Neuron (in vitro differentiated cells): ENCODE measurements at regions not wholly inside any gene's neighbourhood (a gene's known extent, or its start where the extent isn't known, plus 50 kb on each side); places are given as distances from the start of the nearest gene placed in this dataset.
A peak's percentile ranks its signal among the peaks of the same experiment; 100 is the strongest.

Experiments
- H2AFZ ChIP-seq: one replicate; pipeline ENCODE4 v1.6.1; 2013; ENCODE audit warnings: low read depth, mild to moderate bottlenecking, inconsistent platforms, low read length, moderate library complexity
- H3K27me3 ChIP-seq: one replicate; pipeline ENCODE4 v1.6.1; 2013; ENCODE audit warnings: low read length; ENCODE audit not compliant: insufficient read depth
- H3K36me3 ChIP-seq: one replicate; pipeline ENCODE4 v1.6.1; 2013; ENCODE audit warnings: low read length; ENCODE audit not compliant: insufficient read depth
- H3K4me1 ChIP-seq: one replicate; pipeline ENCODE4 v1.6.1; 2013; ENCODE audit warnings: low read length; ENCODE audit not compliant: insufficient read depth
- H3K4me3 ChIP-seq: 2 replicates; pipeline ENCODE4 v1.5.1; 2013; ENCODE audit warnings: mild to moderate bottlenecking, low read length, moderate library complexity
- H3K9me3 ChIP-seq: one replicate; pipeline ENCODE4 v1.6.1; 2013; ENCODE audit warnings: low read length

- Histone ChIP-seq H3K9me3 (no peaks in the 10 kb centered on the region), H3K4me1 (no peaks in the 10 kb centered on the region), H3K36me3 (no peaks in the 10 kb centered on the region), H2AFZ (no peak overlapping the region), H3K4me3 (no peak overlapping the region), H3K27me3 (no peaks in the 10 kb centered on the region)
Observed at GRCh38 chr12:61687407-61687806, 572.8 kb upstream of the USP15 start.

- Histone ChIP-seq H3K9me3 (peaks cover 3% of the 10 kb centered on the region), H3K36me3 (no peaks in the 10 kb centered on the region), H3K4me1 (no peaks in the 10 kb centered on the region), H2AFZ (no peak overlapping the region), H3K27me3 (no peaks in the 10 kb centered on the region), H3K4me3 (no peak overlapping the region)
Observed at GRCh38 chr12:61694214-61694613, 566.0 kb upstream of the USP15 start.

- no peaks in the 10 kb centered on the region for H3K9me3 ChIP-seq
- H3K27me3 ChIP-seq, result no peaks in the 10 kb centered on the region
- peaks cover 21% of the 10 kb centered on the region for H3K4me1 ChIP-seq
- H3K4me3 ChIP-seq, result no peak overlapping the region
- H2AFZ ChIP-seq, result peak overlapping the region; percentile 66
- H3K36me3 ChIP-seq, result no peaks in the 10 kb centered on the region
Observed at GRCh38 chr12:61701471-61701870, 558.7 kb upstream of the USP15 start.

GRCh38 chr12:61706783-61707182 lies 553.4 kb upstream of the USP15 start:
- Histone ChIP-seq H3K27me3 (no peaks in the 10 kb centered on the region), H3K4me1 (no peaks in the 10 kb centered on the region), H3K9me3 (no peaks in the 10 kb centered on the region), H2AFZ (no peak overlapping the region), H3K36me3 (no peaks in the 10 kb centered on the region), H3K4me3 (no peak overlapping the region)

GRCh38 chr12:61713121-61713520 lies 547.1 kb upstream of the USP15 start:
- Histone ChIP-seq H3K36me3 (no peaks in the 10 kb centered on the region), H2AFZ (no peak overlapping the region), H3K27me3 (no peaks in the 10 kb centered on the region), H3K4me1 (peaks cover 10% of the 10 kb centered on the region), H3K4me3 (no peak overlapping the region), H3K9me3 (no peaks in the 10 kb centered on the region)

- Histone ChIP-seq H3K4me3 (no peak overlapping the region), H3K27me3 (no peaks in the 10 kb centered on the region), H3K4me1 (peaks cover 15% of the 10 kb centered on the region), H2AFZ (no peak overlapping the region), H3K36me3 (no peaks in the 10 kb centered on the region), H3K9me3 (no peaks in the 10 kb centered on the region)
Observed at GRCh38 chr12:61717986-61718385, 542.2 kb upstream of the USP15 start.

- no peaks in the 10 kb centered on the region for H3K27me3 ChIP-seq
- no peak overlapping the region for H2AFZ ChIP-seq
- H3K4me3 ChIP-seq, result no peak overlapping the region
- no peaks in the 10 kb centered on the region for H3K36me3 ChIP-seq
- no peaks in the 10 kb centered on the region for H3K4me1 ChIP-seq
- H3K9me3 ChIP-seq, result no peaks in the 10 kb centered on the region
Observed at GRCh38 chr12:61739925-61740324, 520.3 kb upstream of the USP15 start.

GRCh38 chr12:61750604-61751003 lies 509.6 kb upstream of the USP15 start:
- H3K4me1 ChIP-seq, result no peaks in the 10 kb centered on the region
- H3K27me3 ChIP-seq, result no peaks in the 10 kb centered on the region
- no peaks in the 10 kb centered on the region for H3K36me3 ChIP-seq
- no peak overlapping the region for H3K4me3 ChIP-seq
- no peak overlapping the region for H2AFZ ChIP-seq
- no peaks in the 10 kb centered on the region for H3K9me3 ChIP-seq

- no peaks in the 10 kb centered on the region for H3K4me1 ChIP-seq
- H3K4me3 ChIP-seq, result no peak overlapping the region
- no peaks in the 10 kb centered on the region for H3K36me3 ChIP-seq
- no peaks in the 10 kb centered on the region for H3K27me3 ChIP-seq
- H2AFZ ChIP-seq, result no peak overlapping the region
- no peaks in the 10 kb centered on the region for H3K9me3 ChIP-seq
Observed at GRCh38 chr12:61754214-61754613, 506.0 kb upstream of the USP15 start.

- Histone ChIP-seq H2AFZ (no peak overlapping the region), H3K4me3 (no peak overlapping the region), H3K27me3 (no peaks in the 10 kb centered on the region), H3K9me3 (no peaks in the 10 kb centered on the region), H3K36me3 (no peaks in the 10 kb centered on the region), H3K4me1 (no peaks in the 10 kb centered on the region)
Observed at GRCh38 chr12:61757831-61758505, 502.2 kb upstream of the USP15 start.

GRCh38 chr12:61758661-61759060 lies 501.5 kb upstream of the USP15 start:
- H3K4me1 ChIP-seq, result no peaks in the 10 kb centered on the region
- no peaks in the 10 kb centered on the region for H3K9me3 ChIP-seq
- H3K36me3 ChIP-seq, result no peaks in the 10 kb centered on the region
- H3K4me3 ChIP-seq, result no peak overlapping the region
- no peaks in the 10 kb centered on the region for H3K27me3 ChIP-seq
- H2AFZ ChIP-seq, result no peak overlapping the region

GRCh38 chr12:61765926-61766325 lies 494.3 kb upstream of the USP15 start:
- no peaks in the 10 kb centered on the region for H3K36me3 ChIP-seq
- no peaks in the 10 kb centered on the region for H3K9me3 ChIP-seq
- no peak overlapping the region for H2AFZ ChIP-seq
- no peaks in the 10 kb centered on the region for H3K4me1 ChIP-seq
- no peak overlapping the region for H3K4me3 ChIP-seq
- H3K27me3 ChIP-seq, result no peaks in the 10 kb centered on the region

- Histone ChIP-seq H3K27me3 (no peaks in the 10 kb centered on the region), H2AFZ (no peak overlapping the region), H3K4me3 (no peak overlapping the region), H3K9me3 (no peaks in the 10 kb centered on the region), H3K36me3 (no peaks in the 10 kb centered on the region), H3K4me1 (no peaks in the 10 kb centered on the region)
Observed at GRCh38 chr12:61780435-61780834, 479.8 kb upstream of the USP15 start.

- no peaks in the 10 kb centered on the region for H3K9me3 ChIP-seq
- H3K4me3 ChIP-seq, result no peak overlapping the region
- no peak overlapping the region for H2AFZ ChIP-seq
- no peaks in the 10 kb centered on the region for H3K36me3 ChIP-seq
- H3K27me3 ChIP-seq, result no peaks in the 10 kb centered on the region
- no peaks in the 10 kb centered on the region for H3K4me1 ChIP-seq
Observed at GRCh38 chr12:61781021-61781581, 479.1 kb upstream of the USP15 start.
